ENCODE measurements at regions not wholly inside any gene's neighbourhood (a gene's known extent, or its start where the extent isn't known, plus 50 kb on each side); places are given as distances from the start of the nearest gene placed in this dataset.

GRCh38 chr4:33628296-33628695 is 2616.0 kb downstream of the ARAP2 start:
- H4K20me1 ChIP-seq (ENCODE audit: insufficient read depth, low read length), result no peaks in the 10 kb centered on the region
- no peak for TF ChIP-seq CTCF (IDR thresholded peaks at IDR 0.05)
- no peak for DNase-seq
- intact Hi-C loops (cut with micrococcal nuclease), result no loop called here
- H3K36me3 ChIP-seq (replicated peaks in 1 of 2; ENCODE audit: control insufficient read depth in 1 of 2, insufficient read depth in 2 of 2, low read length in 2 of 2), result no peaks in the 10 kb centered on the region
- H3K4me2 ChIP-seq (replicated peaks; ENCODE audit: extremely low read depth, low read length, poor library complexity, severe bottlenecking), result no peak overlapping the region
- H3K4me1 Mint-ChIP-seq, result no peaks in the 10 kb centered on the region
- H3K27me3 Mint-ChIP-seq (ENCODE audit: low read depth in 3 of 3), result peaks cover 0 to 1% (median 0%) of the 10 kb centered on the region in 3 donors
- H3K9me3 ChIP-seq (replicated peaks in 1 of 2; ENCODE audit: control insufficient read depth in 1 of 2, insufficient read depth in 1 of 2, low read length in 2 of 2), result peaks cover 0 to 3% of the 10 kb centered on the region in 2 donors
- H3K4me3 Mint-ChIP-seq, result no peak overlapping the region
- H3K27ac Mint-ChIP-seq, result no peak overlapping the region
- H2AFZ ChIP-seq (ENCODE audit: insufficient read depth, low read depth, low read length, poor library complexity, severe bottlenecking), result no peak overlapping the region
- no peaks in the 10 kb centered on the region for H3K4me1 ChIP-seq (ENCODE audit: control insufficient read depth in 1 of 2, insufficient read depth in 2 of 2, low read length in 2 of 2)
- no peaks in the 10 kb centered on the region for H3K79me2 ChIP-seq (ENCODE audit: insufficient read depth, low read length)
- peaks cover 0 to 2% (median 0%) of the 10 kb centered on the region in 7 donors for H3K9me3 Mint-ChIP-seq
- no peak overlapping the region for H3K27ac ChIP-seq (ENCODE audit: low read depth in 1 of 2, low read length in 2 of 2)
- no peak overlapping the region for H3K4me3 ChIP-seq (replicated peaks in 1 of 3; ENCODE audit: low read depth in 2 of 3, low read length in 3 of 3)
- no peaks in the 10 kb centered on the region for H3K27me3 ChIP-seq (ENCODE audit: control insufficient read depth in 2 of 2, insufficient read depth in 2 of 2, low read length in 2 of 2)
- no peak overlapping the region for H3K9ac ChIP-seq (ENCODE audit: insufficient read depth, low read length, poor library complexity, severe bottlenecking)
- H3K36me3 Mint-ChIP-seq, result no peaks in the 10 kb centered on the region
- WGBS (ENCODE audit: insufficient coverage), result no CpG with 5 or more reads among the region's 1 CpG

DNA sequence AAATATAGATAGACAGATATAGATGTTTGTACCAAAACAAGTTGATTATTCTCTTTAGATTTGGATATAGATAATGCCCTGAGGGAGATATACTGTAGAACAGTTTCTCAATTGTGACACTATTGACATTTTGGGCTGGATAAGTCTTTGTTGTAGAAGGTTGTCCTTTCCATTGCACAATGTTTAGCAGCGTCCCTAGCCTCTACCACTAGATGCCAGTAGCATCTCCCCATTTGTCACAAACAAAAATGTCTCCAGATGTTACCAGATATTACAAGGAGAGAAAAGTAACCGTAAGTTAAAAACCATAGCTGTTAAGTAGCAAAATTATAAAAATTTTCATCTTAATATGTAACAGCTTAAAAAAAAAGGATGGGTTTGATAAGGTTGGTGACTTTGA is 2595.3 kb downstream of the ARAP2 start:
- DNase-seq, result no peak
- Mint-ChIP-seq H3K4me3 (no peak overlapping the region), H3K9me3 (peaks cover 0 to 8% (median 0%) of the 10 kb centered on the region in 7 donors), H3K36me3 (no peaks in the 10 kb centered on the region), H3K27me3 (ENCODE audit: low read depth in 3 of 3) (no peaks in the 10 kb centered on the region), H3K4me1 (no peaks in the 10 kb centered on the region), H3K27ac (no peak overlapping the region)
- TF ChIP-seq CTCF (IDR thresholded peaks at IDR 0.05), result no peak
- no CpG with 5 or more reads among the region's 2 CpGs for WGBS (ENCODE audit: insufficient coverage)
- H3K27ac ChIP-seq (ENCODE audit: low read depth in 1 of 2, low read length in 2 of 2), result no peak overlapping the region
- no peak overlapping the region for H3K9ac ChIP-seq (ENCODE audit: insufficient read depth, low read length, poor library complexity, severe bottlenecking)
- no peaks in the 10 kb centered on the region for H3K79me2 ChIP-seq (ENCODE audit: insufficient read depth, low read length)
- no peak overlapping the region for H2AFZ ChIP-seq (ENCODE audit: insufficient read depth, low read depth, low read length, poor library complexity, severe bottlenecking)
- no peaks in the 10 kb centered on the region for H3K9me3 ChIP-seq (replicated peaks in 1 of 2; ENCODE audit: control insufficient read depth in 1 of 2, insufficient read depth in 1 of 2, low read length in 2 of 2)
- no peaks in the 10 kb centered on the region for H3K27me3 ChIP-seq (ENCODE audit: control insufficient read depth in 2 of 2, insufficient read depth in 2 of 2, low read length in 2 of 2)
- H3K36me3 ChIP-seq (replicated peaks in 1 of 2; ENCODE audit: control insufficient read depth in 1 of 2, insufficient read depth in 2 of 2, low read length in 2 of 2), result no peaks in the 10 kb centered on the region
- intact Hi-C loops (cut with micrococcal nuclease), result no loop called here
- H4K20me1 ChIP-seq (ENCODE audit: insufficient read depth, low read length), result no peaks in the 10 kb centered on the region
- H3K4me1 ChIP-seq (ENCODE audit: control insufficient read depth in 1 of 2, insufficient read depth in 2 of 2, low read length in 2 of 2), result no peaks in the 10 kb centered on the region
- no peak overlapping the region for H3K4me3 ChIP-seq (replicated peaks in 1 of 3; ENCODE audit: low read depth in 2 of 3, low read length in 3 of 3)
- no peak overlapping the region for H3K4me2 ChIP-seq (replicated peaks; ENCODE audit: extremely low read depth, low read length, poor library complexity, severe bottlenecking)
